Testis (tissue), 2 donors: ENCODE measurements at regions not wholly inside any gene's neighbourhood (a gene's known extent, or its start where the extent isn't known, plus 50 kb on each side); places are given as distances from the start of the nearest gene placed in this dataset.

ENCODE experiments used
- DNase-seq: peaks from one replicate; pipeline ENCODE4 v3.0.0-alpha.2; 2019
- H3K27ac ChIP-seq, 2 donors: fragments of 200-600 bp; sonication (generic); one replicate each; pipeline ENCODE4 v1.5.1; 2019
- H3K27me3 ChIP-seq: fragments of 200-600 bp; sonication (generic); one replicate; pipeline ENCODE4 v1.5.1; 2019
- H3K36me3 ChIP-seq: fragments of 200-600 bp; sonication (generic); one replicate; pipeline ENCODE4 v1.5.1; 2017; ENCODE audit warnings: low read depth; ENCODE audit errors: missing control alignments
- H3K4me1 ChIP-seq: fragments of 200-600 bp; sonication (generic); one replicate; pipeline ENCODE4 v1.5.1; 2019
- H3K4me3 ChIP-seq, 2 donors: fragments of 200-600 bp; sonication (generic); one replicate each; pipeline ENCODE4 v1.5.1; 2017 to 2019
- H3K9me3 ChIP-seq: fragments of 200-600 bp; sonication (generic); one replicate; pipeline ENCODE4 v1.5.1; 2017
- CTCF ChIP-seq, 3 experiments: fragments of 450-650 bp in 2 of 3; fragments of 200-600 bp in 1 of 3; sonication (generic) in 1 of 3; IDR thresholded peaks; one replicate each; pipeline ENCODE4 v1.5.1; 2016 to 2019; ENCODE audit warnings: antibody characterized with exemption in 3 of 3, mild to moderate bottlenecking in 2 of 3, moderate library complexity in 1 of 3
- POLR2A ChIP-seq: fragments of 450-650 bp; IDR thresholded peaks from one replicate; pipeline ENCODE4 v1.6.1; 2017; ENCODE audit warnings: antibody characterized with exemption, mild to moderate bottlenecking, moderate library complexity
- WGBS, 2 donors: methylation state at CpG; one replicate each; pipeline ENCODE4 v1.1.5; 2018; 5-methylcytosine and 5-hydroxymethylcytosine counted together
- intact Hi-C: fragments of 100-400 bp; cut with DNase I; formaldehyde crosslinking; loops from one replicate; pipeline ENCODE4 v1.15.1; 2023; ENCODE audit warnings: low total_unique reads

- Histone ChIP-seq H3K27ac (no peak overlapping the region), H3K36me3 (no peaks in the 10 kb centered on the region), H3K27me3 (no peaks in the 10 kb centered on the region), H3K4me1 (peaks cover 18% of the 10 kb centered on the region), H3K4me3 (no peak overlapping the region), H3K9me3 (no peaks in the 10 kb centered on the region)
- 90 to 93% methylated on average over 15 of the region's 15 CpGs for WGBS, 2 donors
- peak; percentile 6 for DNase-seq
- TF ChIP-seq CTCF (IDR thresholded peaks at IDR 0.05): no peak
- no peak for TF ChIP-seq POLR2A
- intact Hi-C loops: no loop called here
These were observed 68.5 kb downstream of the CPN2 start for GRCh38 chr3:194282436-194283122.

GRCh38 chr3:194283221-194284006, 67.7 kb downstream of the CPN2 start:
- Histone ChIP-seq H3K36me3 (no peaks in the 10 kb centered on the region), H3K27me3 (no peaks in the 10 kb centered on the region), H3K4me1 (peaks cover 9% of the 10 kb centered on the region), H3K4me3 (no peak overlapping the region), H3K9me3 (no peaks in the 10 kb centered on the region), H3K27ac (no peak overlapping the region)
- TF ChIP-seq CTCF (IDR thresholded peaks at IDR 0.05) (no peak), POLR2A (no peak)
- DNase-seq: peak; percentile 8
- 83 to 91% methylated on average over 11 to 12 of the region's 12 CpGs for WGBS, 2 donors
- intact Hi-C loops: no loop called here

- H3K4me3 ChIP-seq: no peak overlapping the region
- intact Hi-C loops: no loop called here
- peak; percentile 7 for DNase-seq
- no peaks in the 10 kb centered on the region for H3K9me3 ChIP-seq
- no peaks in the 10 kb centered on the region for H3K36me3 ChIP-seq
- WGBS, 2 donors: 75 to 96% methylated on average over 1 to 5 of the region's 5 CpGs
- TF ChIP-seq POLR2A (no peak), CTCF (IDR thresholded peaks at IDR 0.05) (no peak)
- no peak overlapping the region for H3K27ac ChIP-seq
- H3K4me1 ChIP-seq: peaks cover under 1% of the 10 kb centered on the region
- no peaks in the 10 kb centered on the region for H3K27me3 ChIP-seq
These were observed 66.8 kb downstream of the CPN2 start for GRCh38 chr3:194284351-194284750.

GRCh38 chr3:194285024-194285849, 65.9 kb downstream of the CPN2 start:
- H3K4me3 ChIP-seq: no peak overlapping the region
- H3K27ac ChIP-seq: no peak overlapping the region
- no peaks in the 10 kb centered on the region for H3K27me3 ChIP-seq
- H3K9me3 ChIP-seq: no peaks in the 10 kb centered on the region
- DNase-seq: no peak
- WGBS, 2 donors: 70 to 71% methylated on average over 16 of the region's 16 CpGs
- TF ChIP-seq POLR2A: no peak
- TF ChIP-seq CTCF (IDR thresholded peaks at IDR 0.05): no peak
- no peaks in the 10 kb centered on the region for H3K36me3 ChIP-seq
- H3K4me1 ChIP-seq: no peaks in the 10 kb centered on the region
- intact Hi-C loops: no loop called here
